NCI-H128 (cell line): ENCODE measurements at regions not wholly inside any gene's neighbourhood (a gene's known extent, or its start where the extent isn't known, plus 50 kb on each side); places are given as distances from the start of the nearest gene placed in this dataset.
A peak's percentile ranks its signal among the peaks of the same experiment; 100 is the strongest.

ENCODE experiments used
- DNase-seq: peaks from one replicate; lab custom pipeline; 2025; ENCODE audit not compliant: unreplicated experiment; lab: John Stamatoyannopoulos, UW

DNA sequence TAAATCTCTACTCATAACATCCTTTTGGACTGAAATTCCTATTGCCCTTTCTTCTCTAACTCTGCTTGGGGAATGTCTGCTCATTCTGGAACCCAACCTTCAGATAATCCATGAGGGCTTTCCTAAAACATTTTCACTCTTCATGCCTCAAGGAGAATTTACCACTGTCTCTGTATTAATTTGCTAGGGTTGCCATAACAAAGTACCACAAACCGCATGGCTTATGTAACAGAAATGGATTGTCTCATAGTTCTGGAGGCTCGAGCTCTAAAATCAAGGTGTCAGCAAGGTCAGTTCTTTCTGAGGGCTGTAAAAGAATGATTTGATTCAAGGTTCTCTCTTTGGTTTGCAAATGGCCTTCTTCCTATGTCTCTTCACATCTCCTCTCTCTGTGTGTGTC lies 209.7 kb downstream of the LACC1 start:
- no peak for DNase-seq

DNA sequence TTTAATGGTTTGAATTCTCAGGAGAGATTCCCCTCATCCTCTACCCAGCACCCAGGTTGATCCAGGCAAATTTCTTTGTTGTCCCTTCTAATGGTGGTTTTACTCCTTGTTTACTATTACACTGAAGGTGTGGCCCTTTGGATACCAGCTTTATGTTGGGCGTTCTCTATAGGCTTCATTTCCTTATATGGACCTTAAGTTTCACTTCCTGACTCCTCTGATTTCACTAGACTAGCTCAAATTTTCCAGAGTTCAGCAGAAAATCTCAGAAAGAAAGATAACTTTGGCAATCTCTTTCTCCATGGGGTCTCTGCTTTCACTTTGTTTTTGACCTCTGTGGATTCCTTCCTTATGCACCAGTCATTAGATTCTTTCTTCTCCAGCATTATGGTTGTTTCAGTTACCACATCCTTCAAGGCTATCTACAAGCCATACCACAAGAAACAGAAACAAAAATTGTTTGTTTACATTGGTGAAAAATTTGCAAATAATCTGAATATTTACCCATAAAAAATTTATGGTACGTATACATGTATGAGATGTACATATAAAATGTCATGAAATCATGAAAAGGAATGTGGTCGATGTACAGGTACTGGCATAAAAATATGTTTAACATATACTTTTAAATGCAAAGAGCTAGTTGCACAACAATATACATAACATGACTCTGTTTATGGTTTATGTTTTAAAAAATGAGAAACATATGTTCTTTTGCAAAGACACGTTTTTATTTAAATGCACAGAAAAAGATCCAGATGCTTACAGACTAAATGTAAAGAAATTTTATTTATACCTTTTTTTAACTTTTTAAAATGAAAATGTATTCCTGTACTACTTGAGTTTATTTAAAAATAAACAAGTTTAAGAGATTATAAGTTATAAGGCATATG lies 212.6 kb downstream of the LACC1 start:
- no peak for DNase-seq

DNA sequence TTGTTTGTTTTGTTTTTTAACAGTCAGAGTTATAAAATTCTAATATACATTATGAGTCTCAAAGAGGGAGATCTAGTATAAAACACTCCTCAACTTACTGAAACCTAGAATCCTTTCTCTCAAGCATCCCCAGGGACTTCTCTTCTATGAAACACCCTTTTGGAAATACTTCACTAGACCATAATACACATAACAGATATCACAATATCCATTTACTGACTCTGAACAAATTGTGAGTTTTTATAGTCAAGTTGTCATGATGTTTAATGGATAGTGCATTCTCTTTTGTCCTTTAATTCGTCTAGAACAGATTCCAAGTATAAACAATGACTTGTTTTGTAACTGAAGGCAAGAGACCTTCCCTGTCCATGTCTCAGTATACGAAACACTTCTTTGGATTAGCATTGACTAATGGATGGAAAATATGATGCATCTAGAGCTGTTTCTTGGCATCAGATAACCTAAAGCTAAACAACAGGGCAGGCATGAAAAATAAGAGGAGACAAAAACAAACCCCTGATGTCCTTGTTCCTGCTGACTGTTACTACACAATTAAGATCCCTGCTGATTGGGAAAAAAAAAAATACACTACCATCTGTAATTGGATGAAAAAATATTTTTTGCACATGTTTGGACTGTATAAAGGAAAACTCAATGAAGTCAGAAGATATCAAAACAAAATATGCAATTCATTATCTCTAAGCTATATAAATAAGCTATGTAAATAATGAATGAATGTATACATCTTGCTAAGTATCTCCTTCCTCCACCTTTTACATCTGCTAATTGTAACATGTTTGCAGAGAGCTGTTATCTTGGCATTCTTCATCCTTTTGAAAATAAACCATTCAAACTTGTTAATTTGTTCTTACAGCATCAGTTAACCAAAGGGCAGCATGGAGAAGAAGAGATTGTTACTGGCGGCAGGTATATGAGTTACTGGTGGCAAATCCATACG lies 214.2 kb downstream of the LACC1 start:
- peak; percentile 65 for DNase-seq

DNA sequence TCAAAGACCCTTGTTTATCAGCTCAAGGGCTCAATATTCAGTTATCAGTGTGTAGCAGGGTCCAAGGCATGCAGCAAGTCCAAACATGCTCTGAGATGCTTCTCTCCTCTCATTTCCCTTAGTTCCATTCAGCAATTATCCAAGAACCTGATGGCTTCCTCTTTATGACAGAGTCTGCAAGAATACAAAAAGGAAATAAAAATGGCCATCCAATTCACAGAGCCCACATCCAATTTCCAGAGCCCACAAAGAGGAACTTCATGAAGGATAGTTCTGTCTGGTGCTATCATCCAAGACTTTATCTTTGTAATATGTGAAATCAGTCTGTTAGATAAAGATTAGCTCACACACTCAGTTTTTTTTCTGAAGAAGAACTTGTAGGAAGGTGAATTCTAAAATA lies 217.2 kb downstream of the LACC1 start:
- no peak for DNase-seq

DNA sequence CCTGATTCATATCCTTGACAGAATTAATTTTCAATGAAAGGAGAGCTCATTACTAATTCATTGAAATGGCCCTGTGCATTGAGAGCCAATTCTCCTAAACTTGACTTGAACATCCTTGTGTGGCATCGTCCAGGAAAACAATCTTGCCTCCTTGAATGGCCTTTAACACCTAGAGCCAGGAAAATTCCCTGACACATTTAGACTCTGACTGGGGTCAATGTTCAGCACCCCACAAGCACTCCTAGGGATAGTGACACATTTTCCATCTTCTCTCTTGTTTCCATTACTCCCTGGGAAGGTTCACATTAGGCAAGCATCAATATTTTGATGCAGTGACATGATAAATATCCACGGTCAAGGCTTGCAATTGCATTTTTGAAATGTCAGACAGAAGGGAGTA lies 218.9 kb downstream of the LACC1 start:
- no peak for DNase-seq

DNA sequence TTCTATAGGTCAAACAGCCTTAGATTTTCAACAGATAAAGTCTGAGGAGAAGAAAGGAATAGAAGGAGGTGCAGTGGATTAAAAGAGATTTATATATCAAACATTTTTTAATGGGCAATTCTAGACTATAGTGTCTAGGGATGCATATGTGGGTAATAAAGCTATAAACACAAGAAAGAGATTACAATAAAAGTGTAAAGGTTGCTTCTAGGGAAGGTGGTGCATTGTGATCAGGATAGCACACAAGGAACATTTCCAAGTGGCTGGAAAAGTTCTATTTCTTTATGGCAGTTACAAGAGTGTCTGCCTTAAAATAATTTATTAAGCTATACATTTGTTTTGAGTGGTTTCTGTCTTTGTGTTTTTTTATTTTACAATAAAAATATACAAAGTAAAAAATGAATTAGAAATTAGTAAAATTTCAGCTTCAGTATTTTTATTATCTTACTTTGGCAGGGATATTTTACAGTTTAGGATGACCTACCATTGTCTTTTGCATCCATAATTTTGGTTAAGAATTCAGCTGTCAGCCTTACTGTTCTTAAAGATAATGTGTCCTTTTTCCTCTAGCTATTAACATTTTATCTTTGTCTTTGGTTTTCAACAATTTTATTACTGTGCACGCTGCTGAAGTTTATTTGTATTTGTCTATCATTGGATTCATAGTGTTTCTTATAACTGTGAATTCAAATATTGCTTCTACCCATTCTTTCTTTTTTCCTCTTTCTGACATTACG lies 221.8 kb downstream of the LACC1 start:
- no peak for DNase-seq

DNA sequence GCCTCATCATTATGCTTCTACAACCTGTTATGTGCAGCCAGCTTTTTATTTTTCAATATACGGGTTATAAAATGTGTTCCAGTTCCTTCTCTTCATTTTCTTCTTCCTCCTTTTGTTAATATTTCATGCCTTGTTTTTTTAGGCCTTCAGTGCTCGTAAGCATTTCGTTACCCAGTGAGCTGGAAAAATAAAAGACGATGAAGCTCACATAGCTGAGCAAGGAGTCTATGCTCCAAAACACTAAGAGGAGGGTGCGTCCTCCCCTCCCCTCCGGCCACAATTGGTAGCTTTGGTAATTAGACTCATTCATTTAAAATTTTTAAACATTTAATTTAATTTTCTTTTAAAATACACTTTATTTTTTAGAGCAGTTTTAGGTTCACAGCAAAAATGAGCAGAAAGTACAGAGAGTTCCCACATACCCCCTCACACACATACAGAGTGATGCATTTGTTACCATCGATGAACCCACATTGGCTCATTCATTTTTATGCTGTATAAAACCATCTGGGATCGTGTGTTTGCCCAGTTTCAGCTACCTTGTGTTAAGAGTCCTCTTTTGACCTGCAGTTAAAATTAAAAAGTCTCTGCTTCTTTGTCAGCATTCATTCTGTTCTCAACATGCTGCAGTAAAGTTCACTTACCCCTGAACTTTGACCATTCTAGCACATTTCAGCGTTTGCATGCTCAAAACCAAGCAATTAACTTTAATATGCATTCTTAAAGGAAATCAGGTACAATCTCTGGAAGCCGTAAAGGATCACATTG lies 223.9 kb downstream of the LACC1 start:
- DNase-seq: no peak

DNA sequence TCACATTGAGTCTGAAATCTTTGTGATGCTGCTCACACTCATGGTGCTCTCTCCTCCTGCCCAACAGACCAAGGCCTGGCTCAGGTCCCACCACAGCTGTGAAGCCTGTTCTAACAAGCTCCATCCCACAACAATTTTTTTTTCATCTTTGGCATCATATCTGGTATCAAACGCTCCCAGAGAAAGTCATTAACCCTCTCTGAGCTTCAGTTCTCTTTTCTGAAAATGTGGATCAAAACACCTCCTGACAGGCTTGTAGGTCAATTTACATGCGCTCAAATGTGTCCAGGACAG lies 224.4 kb downstream of the LACC1 start:
- no peak for DNase-seq

DNA sequence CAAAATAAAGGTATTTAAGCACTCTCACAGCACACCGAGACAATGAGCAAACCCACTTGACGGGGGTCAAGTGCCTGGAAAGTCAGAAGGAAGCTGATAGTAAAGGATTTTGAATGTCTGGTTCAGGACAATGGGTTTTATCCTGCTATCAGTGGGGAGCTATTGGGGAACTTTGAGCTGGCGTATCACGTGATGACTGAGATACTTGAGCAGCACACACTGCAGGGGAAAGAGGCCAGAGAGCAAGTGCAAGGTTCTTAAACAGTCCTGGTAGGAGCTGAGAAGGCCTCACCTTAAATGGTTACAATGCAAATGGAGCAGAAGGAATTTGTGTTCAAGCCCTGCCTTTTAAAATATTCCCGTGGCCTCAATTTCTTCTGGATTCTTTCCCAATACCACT lies 225.3 kb downstream of the LACC1 start:
- DNase-seq: no peak

DNA sequence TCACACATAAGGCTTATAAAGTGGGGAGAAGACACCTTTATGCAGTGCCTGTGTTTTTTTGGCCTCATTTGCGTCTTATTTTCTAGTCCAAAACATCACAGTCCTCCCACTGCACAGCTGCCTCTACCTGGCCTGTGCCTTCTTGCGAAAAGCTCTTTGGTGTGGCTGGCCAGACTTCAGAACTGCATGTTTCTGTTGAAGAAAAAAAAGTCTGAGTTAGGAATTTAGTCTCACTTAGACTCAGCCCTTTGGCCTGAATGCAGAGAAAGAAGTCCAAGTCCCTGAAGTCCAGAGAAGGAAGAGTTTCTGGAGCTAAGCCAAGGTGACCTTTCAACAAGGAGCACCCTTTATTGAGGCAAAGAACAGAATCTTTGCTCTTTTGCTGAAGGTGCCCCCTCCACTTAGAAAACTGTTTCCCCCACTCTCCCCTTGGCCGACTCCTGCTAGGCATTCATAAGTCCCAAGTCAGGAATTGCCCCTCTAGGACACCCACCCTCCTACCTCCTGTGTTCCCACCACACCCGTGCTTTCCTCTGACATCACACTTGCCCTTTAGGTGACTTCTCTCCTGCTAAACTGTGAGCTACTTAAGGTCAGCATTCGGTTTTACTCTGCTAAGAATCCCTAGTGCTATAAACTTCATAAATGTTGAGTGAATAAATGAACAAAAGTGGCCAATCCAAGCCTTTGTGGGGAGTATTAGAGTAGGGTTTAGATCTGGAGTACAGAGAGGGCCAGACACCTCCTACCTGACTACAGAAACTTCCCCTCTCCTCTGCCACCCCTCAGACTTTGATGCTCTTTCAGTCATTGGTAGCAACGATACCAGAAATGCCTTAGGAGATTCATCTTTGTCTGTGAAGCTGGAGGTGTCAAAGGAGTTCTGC lies 226.8 kb downstream of the LACC1 start:
- no peak for DNase-seq

DNA sequence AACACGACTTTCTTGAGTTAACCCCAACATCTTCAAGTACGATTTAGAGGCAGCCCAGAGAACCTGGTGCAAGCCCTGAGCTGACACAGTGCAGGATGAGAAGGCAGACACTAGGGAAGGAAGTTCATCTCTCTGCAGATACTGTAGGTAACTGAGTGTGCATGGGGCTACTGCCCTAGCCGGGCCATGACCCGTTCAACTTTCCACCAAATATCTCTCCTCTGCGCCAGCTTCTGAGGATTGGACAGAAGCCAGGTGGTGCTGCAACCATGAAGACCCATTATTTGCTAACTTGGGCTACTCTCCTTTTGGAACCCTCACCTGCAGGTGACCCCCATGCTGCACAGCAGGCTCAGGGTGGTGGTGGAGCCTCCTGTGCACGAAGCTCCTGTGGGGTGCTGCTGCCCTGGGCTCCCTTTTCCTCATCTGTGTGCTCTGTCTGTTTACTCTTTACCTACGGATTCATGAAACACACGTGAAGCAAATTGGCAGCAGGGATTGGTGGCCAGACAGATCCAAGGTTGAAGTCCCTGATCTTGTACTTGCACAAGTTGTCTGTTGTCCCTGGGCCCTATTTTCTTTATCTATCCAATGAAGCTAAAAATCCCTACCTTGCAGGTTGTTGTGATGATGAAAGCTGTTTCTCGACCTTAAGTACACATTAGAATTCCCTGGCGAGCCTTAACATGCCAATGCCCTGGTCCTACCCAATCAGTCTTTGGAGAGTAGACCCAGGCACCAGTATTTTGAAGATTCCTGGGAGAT lies 227.8 kb downstream of the LACC1 start:
- no peak for DNase-seq

DNA sequence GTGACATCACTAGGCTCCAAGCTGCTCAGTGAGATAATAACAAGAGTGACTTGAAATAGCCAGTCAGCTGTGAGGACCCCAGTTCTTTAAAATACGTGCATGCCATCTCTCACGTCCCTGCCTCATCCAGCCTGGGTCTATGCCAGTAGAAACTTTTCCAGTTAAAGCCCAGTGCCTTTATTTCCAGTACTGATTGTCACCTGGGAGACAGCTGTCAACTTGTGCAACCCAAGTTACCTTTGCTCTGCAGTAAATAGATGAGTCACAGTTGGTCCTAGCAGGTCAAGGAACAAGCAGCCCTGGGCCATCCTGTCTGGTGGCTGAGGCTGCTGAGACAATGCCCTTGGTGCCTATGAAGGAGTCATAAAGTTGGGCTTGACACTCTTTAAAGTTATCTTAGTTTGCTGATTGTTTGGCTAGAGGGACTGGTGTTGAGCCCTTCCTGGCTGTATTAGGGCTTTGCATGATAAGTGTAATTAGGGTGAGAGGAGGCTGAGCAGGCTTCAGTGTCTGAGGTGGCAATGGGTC lies 228.7 kb downstream of the LACC1 start:
- DNase-seq: no peak

DNA sequence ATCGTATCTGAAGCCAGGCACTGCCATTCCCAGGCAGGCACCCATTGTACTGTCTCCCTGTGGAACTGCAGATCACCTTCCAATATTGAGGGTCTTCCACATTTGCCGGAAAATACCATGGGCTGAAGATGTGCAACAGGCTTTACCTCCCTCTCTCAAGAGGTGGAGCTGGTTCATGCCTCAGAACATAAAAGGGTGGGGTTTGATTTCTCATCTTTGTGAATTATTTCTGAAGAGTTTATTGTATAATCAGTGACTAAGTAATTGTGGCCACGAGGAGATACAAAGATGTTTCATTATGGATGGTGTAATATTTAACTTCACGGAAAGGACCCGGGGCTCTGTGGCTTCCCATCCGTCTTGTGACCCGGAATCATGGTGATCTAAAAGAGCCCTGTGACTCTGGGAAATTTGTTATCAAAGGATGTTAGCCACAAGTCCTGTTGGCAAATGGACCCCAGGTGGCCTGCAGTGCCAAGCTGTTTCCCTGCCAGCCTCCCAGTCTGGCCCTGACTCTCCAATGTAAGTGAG lies 230.5 kb downstream of the LACC1 start:
- no peak for DNase-seq

DNA sequence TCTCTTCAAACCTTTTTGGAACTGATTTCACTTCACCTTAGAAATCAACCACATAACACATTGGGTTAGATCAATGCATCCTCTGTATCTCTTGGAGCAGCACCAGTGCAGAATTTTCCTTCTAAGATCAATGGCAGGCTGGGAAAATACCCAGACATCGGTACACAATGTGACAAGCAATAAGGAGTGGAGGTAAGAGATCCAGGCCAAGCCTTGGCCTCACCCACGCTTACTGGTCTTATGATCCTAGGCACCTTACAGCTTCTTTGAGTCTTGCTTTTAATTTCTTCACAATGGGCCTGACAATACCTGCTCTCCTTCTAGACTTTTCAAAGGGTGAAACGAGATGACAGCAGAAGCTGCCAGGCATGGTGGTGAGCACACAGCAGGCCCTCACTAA lies 232.0 kb downstream of the LACC1 start:
- no peak for DNase-seq

DNA sequence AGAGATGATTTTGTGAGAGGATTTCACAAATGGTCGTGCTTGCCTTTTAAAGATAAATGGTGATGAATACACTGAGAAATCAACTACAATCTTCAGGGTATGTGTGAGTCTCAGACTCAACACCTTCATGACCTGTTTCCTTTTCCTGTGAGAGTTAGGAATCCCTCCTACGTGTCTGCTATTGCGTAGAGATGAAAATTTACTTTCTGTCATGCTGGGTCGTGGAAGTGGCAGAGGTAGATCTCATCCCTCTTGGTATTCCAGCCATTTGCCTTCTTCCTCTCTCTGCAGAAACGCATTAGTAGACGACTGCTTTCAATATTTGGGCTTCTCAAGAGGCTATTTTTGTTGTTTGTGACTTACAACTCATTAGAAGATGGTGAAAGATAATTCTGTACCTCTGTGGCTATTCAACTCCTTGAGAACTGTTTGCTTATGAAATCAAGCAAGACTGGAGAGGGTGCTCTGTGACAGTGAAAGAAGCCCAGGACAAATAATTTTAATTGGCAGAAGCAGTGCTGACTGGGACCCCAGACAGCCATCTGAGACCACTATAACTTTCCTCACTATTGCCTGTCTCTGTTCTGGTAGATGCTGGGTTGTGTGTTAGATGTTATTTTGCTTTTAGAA lies 233.1 kb downstream of the LACC1 start:
- no peak for DNase-seq

DNA sequence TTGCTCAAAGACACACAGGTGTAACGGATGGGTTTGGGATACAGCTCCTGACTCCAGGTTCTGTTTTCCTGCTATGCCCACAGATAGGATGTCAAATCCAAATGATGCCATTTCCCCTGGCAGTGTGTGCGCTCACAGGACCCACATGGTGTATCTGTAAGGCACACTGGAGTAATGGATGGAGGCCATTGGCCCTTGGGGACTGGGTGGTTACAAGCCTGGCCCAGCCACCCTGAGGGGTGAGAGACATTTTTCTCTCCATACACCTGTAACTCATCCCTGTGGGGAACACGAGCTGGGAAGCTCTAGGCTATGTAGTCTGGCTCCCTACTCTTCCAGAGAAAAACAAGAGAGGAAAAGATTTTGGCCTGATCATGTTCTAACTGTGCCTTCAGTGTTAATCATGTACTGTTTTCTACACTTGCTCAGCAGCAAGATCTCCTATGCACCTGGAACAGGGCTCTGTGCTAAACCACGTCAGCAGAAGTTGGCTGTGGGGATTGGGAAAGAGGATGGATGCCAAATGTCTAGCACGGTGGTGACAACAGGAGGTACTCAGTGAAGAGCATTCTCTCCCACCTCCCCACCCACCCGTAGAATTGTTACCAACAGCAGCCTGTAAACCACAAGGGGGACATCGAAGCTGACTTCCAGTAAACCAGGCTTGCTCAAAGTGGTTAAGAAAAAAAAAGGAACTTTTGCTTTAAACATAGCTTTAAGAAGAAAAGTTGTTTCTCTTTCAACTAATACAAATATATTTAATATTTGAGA lies 237.0 kb downstream of the LACC1 start:
- DNase-seq: no peak

DNA sequence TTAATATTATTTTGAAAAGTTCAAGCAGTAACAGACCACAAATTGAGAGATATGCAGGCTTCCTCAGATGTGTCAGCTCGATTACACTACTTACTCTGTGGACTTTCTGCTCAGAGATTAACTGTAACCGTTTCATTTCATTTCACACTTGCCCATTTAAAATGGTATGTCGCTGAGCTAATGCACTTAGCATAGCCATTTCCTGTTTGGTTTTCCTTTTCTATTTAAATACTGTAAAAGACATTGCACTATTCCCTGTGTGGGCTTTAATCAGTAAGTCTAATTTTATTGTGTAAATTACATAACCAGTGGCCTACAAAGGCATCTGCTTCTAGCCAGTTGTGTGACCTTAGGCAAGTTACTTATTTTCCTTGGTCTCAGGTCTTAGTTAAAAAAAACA lies 237.6 kb downstream of the LACC1 start:
- DNase-seq: no peak
